IPS-15b (cell line): ENCODE measurements at regions not wholly inside any gene's neighbourhood (a gene's known extent, or its start where the extent isn't known, plus 50 kb on each side); places are given as distances from the start of the nearest gene placed in this dataset.

Experiments used
- H3K27me3 ChIP-seq: one replicate; pipeline ENCODE4 v1.6.1; 2013; ENCODE audit warnings: low read length; ENCODE audit not compliant: control insufficient read depth, insufficient read depth
- H3K36me3 ChIP-seq: one replicate; pipeline ENCODE4 v1.6.1; 2013; ENCODE audit warnings: low read length; ENCODE audit not compliant: control insufficient read depth, insufficient read depth
- H3K4me1 ChIP-seq: one replicate; pipeline ENCODE4 v1.6.1; 2013; ENCODE audit warnings: mild to moderate bottlenecking, low read length; ENCODE audit not compliant: control insufficient read depth, insufficient read depth
- H3K4me3 ChIP-seq: one replicate; pipeline ENCODE4 v1.5.1; 2013; ENCODE audit warnings: low read depth, low read length
- H3K9ac ChIP-seq: one replicate; pipeline ENCODE4 v1.6.1; 2013; ENCODE audit warnings: low read depth, mild to moderate bottlenecking, low read length
- H3K9me3 ChIP-seq: one replicate; pipeline ENCODE4 v1.6.1; 2013; ENCODE audit warnings: mild to moderate bottlenecking, low read length; ENCODE audit not compliant: control insufficient read depth, insufficient read depth

DNA sequence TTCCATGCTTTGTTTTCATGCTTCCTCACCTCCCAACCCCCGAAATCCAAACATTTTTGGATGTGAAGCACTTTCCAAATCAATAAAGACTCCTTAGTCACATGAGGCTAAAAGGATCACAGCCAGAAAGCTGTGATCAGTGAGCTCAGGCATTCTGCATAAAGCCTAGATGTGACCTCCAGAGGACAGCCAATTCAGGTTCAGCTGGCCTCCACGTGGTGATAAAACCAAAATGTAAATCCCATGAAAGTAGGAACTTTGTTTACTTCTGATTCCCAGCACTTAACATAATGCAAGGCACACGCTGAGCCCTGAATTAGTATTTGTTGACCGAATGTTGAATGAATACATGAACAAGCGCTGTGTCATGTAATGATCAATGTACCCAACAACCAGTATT is 249.5 kb upstream of the EOMES start:
- Histone ChIP-seq H3K9me3 (no peaks in the 10 kb centered on the region), H3K9ac (no peak overlapping the region), H3K4me3 (no peak overlapping the region), H3K36me3 (no peaks in the 10 kb centered on the region), H3K4me1 (peaks cover 12% of the 10 kb centered on the region), H3K27me3 (no peaks in the 10 kb centered on the region)

DNA sequence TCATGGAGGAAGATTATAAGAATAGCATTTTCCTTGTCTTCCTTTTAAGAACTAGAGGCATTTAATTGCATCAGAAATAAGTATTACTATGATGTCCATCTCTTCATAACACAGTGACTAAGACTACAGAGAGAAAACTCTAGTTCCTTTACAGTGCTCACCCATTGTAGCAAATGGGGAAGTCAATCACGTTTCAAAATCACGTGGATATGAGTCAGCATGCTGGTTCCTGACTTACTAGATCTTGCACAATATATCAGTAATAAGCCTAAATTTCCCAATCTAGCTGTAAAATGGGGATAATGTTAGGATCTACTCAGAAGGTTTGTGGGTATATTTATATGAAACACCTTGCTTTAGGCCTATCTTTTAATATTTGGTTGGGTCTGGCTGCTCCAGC is 254.8 kb upstream of the EOMES start:
- Histone ChIP-seq H3K4me3 (no peak overlapping the region), H3K9ac (no peak overlapping the region), H3K9me3 (no peaks in the 10 kb centered on the region), H3K27me3 (no peaks in the 10 kb centered on the region), H3K36me3 (no peaks in the 10 kb centered on the region), H3K4me1 (peaks cover 2% of the 10 kb centered on the region)

- no peaks in the 10 kb centered on the region for H3K27me3 ChIP-seq
- no peak overlapping the region for H3K4me3 ChIP-seq
- no peaks in the 10 kb centered on the region for H3K4me1 ChIP-seq
- no peak overlapping the region for H3K9ac ChIP-seq
- no peaks in the 10 kb centered on the region for H3K9me3 ChIP-seq
- H3K36me3 ChIP-seq: no peaks in the 10 kb centered on the region
These were observed 256.3 kb upstream of the EOMES start for GRCh38 chr3:27978440-27978839.

DNA sequence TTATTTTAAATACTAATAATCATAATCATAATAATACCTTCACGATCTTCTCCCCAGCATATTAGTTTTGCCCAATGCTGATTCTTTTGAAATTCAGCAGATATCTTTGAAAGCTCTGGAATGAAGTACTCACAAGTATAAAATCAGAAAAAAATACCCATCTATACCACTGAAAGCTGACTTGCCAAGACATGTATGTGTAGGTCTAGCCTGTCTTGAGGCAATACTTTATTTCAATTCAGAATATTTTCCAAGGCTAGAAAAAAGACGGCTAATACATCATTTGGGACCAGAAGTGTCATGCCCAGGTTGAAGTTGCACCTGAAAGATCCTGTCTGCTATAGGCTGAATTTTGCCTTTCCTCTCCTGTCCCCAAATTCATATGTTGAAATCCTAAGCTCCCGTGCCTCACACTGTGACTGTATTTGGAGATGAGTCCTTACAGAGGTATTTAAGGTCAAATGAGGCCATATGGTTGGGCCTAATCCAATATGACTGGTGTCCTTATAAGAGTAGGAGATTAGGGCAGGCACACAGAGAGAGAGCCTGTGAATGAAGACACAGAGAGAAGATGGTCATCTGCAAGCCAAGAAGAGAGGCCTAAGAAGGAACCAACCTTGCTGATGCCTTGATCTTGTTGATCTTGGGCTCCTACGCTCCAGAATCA is 255.9 kb upstream of the CMC1 start:
- Histone ChIP-seq H3K27me3 (no peaks in the 10 kb centered on the region), H3K9me3 (no peaks in the 10 kb centered on the region), H3K9ac (no peak overlapping the region), H3K36me3 (no peaks in the 10 kb centered on the region), H3K4me3 (no peak overlapping the region), H3K4me1 (peaks cover 12% of the 10 kb centered on the region)

DNA sequence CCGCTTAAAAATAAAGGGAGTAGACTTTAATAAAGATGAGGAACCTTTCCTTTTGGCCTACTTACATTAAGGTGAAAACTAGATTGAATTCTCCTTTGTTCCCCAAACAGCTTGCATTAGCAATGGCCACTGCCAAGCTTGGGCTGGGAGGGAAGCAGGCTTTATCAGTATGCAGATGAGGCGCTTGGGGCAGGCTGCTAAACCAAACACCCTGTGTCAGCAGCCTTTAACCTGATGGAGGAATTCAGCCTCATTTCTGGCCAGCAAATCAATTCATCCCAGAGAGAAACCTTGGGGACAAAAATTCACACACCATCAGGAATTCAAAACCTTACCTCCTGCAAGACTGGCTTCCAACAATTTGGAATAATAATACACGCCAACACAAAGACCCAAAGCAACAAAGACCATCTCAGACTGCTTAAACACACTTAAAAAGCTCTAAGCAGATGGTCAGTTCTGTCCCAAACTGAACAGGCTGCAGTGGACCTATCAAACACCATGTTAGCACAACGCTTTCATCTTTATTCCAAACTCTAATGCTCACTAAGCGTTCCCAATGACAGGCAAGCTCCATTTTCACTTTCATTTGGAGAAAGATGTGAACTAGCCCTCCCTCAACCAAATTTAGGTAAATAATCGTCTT is 255.1 kb upstream of the CMC1 start:
- no peaks in the 10 kb centered on the region for H3K36me3 ChIP-seq
- no peak overlapping the region for H3K9ac ChIP-seq
- H3K4me3 ChIP-seq: no peak overlapping the region
- no peaks in the 10 kb centered on the region for H3K9me3 ChIP-seq
- peaks cover 12% of the 10 kb centered on the region for H3K4me1 ChIP-seq
- no peaks in the 10 kb centered on the region for H3K27me3 ChIP-seq

DNA sequence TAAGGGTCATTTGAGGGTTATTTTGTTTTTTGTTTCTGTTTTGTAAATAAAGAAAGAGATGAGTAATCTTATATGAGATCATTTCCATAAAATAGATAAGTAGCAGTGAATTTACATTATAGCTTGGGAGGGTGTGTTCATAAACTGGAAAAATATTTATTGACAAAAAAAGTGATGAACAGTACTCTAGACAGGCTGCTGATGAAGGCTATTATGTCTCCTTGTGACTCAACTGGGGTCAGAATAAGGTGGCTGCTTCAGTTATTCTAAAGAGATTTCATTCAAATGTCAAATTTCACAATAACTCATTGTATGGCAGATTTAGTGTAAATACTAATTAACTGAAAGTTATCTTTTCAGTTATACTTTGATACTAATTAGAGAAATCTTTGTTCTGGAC is 251.1 kb upstream of the CMC1 start:
- H3K4me3 ChIP-seq: no peak overlapping the region

DNA sequence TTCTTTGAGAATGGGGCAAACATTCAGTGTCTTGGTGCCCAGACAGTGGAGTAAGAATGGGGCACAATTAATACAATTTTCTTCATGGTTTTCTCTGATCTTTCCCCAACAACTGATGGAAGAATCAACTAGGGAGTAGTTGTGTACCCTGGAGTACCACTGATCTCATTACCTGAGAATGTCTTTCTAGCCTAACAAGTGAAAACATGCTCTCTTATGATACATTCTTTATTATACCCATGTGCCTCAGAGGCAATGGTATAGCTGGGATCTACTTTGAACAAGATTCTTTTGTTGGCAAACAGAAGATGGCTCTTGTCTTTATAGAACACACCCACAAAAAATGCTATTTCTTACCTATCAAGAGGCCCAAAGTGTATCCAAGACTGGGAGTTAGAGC is 250.6 kb upstream of the CMC1 start:
- no peaks in the 10 kb centered on the region for H3K27me3 ChIP-seq
- H3K4me3 ChIP-seq: no peak overlapping the region
- no peak overlapping the region for H3K9ac ChIP-seq
- H3K9me3 ChIP-seq: no peaks in the 10 kb centered on the region
- no peaks in the 10 kb centered on the region for H3K36me3 ChIP-seq
- peaks cover 8% of the 10 kb centered on the region for H3K4me1 ChIP-seq

More for the DNA sequence above, 251.1 kb upstream of the CMC1 start:
- Histone ChIP-seq H3K9ac (no peak overlapping the region), H3K36me3 (no peaks in the 10 kb centered on the region), H3K9me3 (no peaks in the 10 kb centered on the region), H3K27me3 (no peaks in the 10 kb centered on the region), H3K4me1 (peaks cover 12% of the 10 kb centered on the region)

DNA sequence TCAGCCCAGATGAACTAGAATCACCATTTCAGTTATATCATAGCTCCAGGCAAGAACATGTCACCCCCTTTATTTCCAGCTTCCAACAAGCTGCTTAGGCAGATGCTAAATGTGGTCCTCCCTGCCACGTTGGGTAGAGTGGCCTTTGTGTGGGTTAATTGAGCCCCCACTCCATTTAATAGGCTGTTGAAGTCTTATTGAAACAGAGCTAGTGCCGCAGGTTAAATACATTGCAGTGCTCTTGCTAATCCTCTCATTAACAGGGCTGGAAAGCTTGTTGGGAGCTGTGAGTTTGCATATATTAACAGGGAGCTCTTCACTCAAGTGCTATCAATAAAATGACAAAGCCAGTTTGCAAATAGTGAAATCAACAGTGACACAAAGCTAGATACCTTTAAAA is 248.4 kb upstream of the CMC1 start:
- Histone ChIP-seq H3K9me3 (no peaks in the 10 kb centered on the region), H3K9ac (no peak overlapping the region), H3K27me3 (no peaks in the 10 kb centered on the region), H3K36me3 (no peaks in the 10 kb centered on the region), H3K4me1 (no peaks in the 10 kb centered on the region), H3K4me3 (no peak overlapping the region)

- H3K27me3 ChIP-seq: no peaks in the 10 kb centered on the region
- no peaks in the 10 kb centered on the region for H3K9me3 ChIP-seq
- no peak overlapping the region for H3K4me3 ChIP-seq
- no peaks in the 10 kb centered on the region for H3K36me3 ChIP-seq
- no peak overlapping the region for H3K9ac ChIP-seq
- no peaks in the 10 kb centered on the region for H3K4me1 ChIP-seq
These were observed 240.8 kb upstream of the CMC1 start for GRCh38 chr3:28000608-28001007.

DNA sequence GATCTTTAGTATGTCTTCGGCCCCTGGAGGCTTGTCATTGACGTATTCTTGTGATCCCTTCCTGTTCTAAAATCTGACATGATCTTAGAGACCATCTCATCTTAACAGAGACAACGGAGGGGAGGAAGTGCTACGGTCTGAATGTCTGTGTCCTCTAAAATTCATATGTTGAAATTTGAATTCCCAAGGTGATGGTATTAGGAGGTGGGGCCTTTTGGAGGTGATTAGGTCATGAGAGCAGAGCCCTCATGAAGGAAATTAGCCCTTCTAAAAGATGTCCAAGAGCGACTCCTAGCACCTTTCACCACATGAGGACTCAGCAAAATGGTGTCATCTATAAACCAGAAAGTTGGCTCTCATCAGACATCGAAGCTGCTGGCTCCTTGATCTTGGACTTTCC is 233.2 kb upstream of the CMC1 start:
- Histone ChIP-seq H3K9ac (no peak overlapping the region), H3K36me3 (no peaks in the 10 kb centered on the region), H3K9me3 (no peaks in the 10 kb centered on the region), H3K4me3 (no peak overlapping the region), H3K4me1 (no peaks in the 10 kb centered on the region), H3K27me3 (no peaks in the 10 kb centered on the region)

GRCh38 chr3:28012830-28013229 is 228.6 kb upstream of the CMC1 start:
- Histone ChIP-seq H3K4me3 (no peak overlapping the region), H3K36me3 (no peaks in the 10 kb centered on the region), H3K9ac (no peak overlapping the region), H3K4me1 (no peaks in the 10 kb centered on the region), H3K9me3 (no peaks in the 10 kb centered on the region), H3K27me3 (no peaks in the 10 kb centered on the region)

- H3K27me3 ChIP-seq: no peaks in the 10 kb centered on the region
- H3K4me3 ChIP-seq: no peak overlapping the region
- no peaks in the 10 kb centered on the region for H3K4me1 ChIP-seq
- H3K36me3 ChIP-seq: no peaks in the 10 kb centered on the region
- no peak overlapping the region for H3K9ac ChIP-seq
- H3K9me3 ChIP-seq: no peaks in the 10 kb centered on the region
These were observed 227.4 kb upstream of the CMC1 start for GRCh38 chr3:28013864-28014473.
